GM23338 (cell line): ENCODE measurements at regions not wholly inside any gene's neighbourhood (a gene's known extent, or its start where the extent isn't known, plus 50 kb on each side); places are given as distances from the start of the nearest gene placed in this dataset.

Source experiments
- ATAC-seq: fragments of 200-7000 bp; cut with Tn5 transposase; 3 replicates; pipeline ENCODE4 v1.9.1; 2020
- DNase-seq: peaks from one replicate; pipeline ENCODE4 v3.0.0-alpha.2; 2015; ENCODE audit warnings: low spot score
- H2AFZ ChIP-seq: fragments of 200-600 bp; sonication (generic); 2 replicates; pipeline ENCODE4 v1.8.0; 2016; ENCODE audit warnings: antibody characterized with exemption, mild to moderate bottlenecking, moderate library complexity
- H3F3A ChIP-seq: fragments of 200-600 bp; sonication (generic); replicated peaks from 2 replicates; pipeline ENCODE4 v1.8.0; 2017; ENCODE audit warnings: antibody characterized with exemption, mixed run types, low read depth
- H3K27ac ChIP-seq: fragments of 200-600 bp; sonication (generic); 2 replicates; pipeline ENCODE4 v1.6.1; 2016; ENCODE audit warnings: low read depth
- H3K27me3 ChIP-seq: fragments of 200-600 bp; sonication (generic); 2 replicates; pipeline ENCODE4 v1.8.0; 2016; ENCODE audit warnings: mild to moderate bottlenecking, mixed run types, moderate library complexity; ENCODE audit not compliant: insufficient read depth
- H3K36me3 ChIP-seq: fragments of 200-600 bp; sonication (generic); 2 replicates; pipeline ENCODE4 v1.8.0; 2016; ENCODE audit warnings: mild to moderate bottlenecking; ENCODE audit not compliant: insufficient read depth
- H3K4me1 ChIP-seq: fragments of 200-600 bp; sonication (generic); 2 replicates; pipeline ENCODE4 v1.8.0; 2016; ENCODE audit warnings: mild to moderate bottlenecking, moderate library complexity; ENCODE audit not compliant: insufficient read depth
- H3K4me2 ChIP-seq: fragments of 200-600 bp; sonication (generic); 2 replicates; pipeline ENCODE4 v1.7.1; 2017; ENCODE audit warnings: mixed run types
- H3K4me3 ChIP-seq: fragments of 200-600 bp; sonication (generic); 2 replicates; pipeline ENCODE4 v1.6.1; 2016; ENCODE audit warnings: mixed run types
- H3K79me2 ChIP-seq: fragments of 200-600 bp; sonication (generic); replicated peaks from 2 replicates; pipeline ENCODE4 v1.8.0; 2017; ENCODE audit warnings: mild to moderate bottlenecking; ENCODE audit not compliant: insufficient read depth
- H3K9me2 ChIP-seq: fragments of 200-600 bp; sonication (generic); 2 replicates; pipeline ENCODE4 v1.8.0; 2017; ENCODE audit not compliant: insufficient read depth
- H4K20me1 ChIP-seq: fragments of 200-600 bp; sonication (generic); replicated peaks from 2 replicates; pipeline ENCODE4 v1.8.0; 2017; ENCODE audit warnings: mild to moderate bottlenecking; ENCODE audit not compliant: insufficient read depth
- H3K27ac Mint-ChIP-seq: 2 replicates; pipeline ENCODE4 v1.8.0; 2020; ENCODE audit warnings: inconsistent platforms, mild to moderate bottlenecking, moderate library complexity, mixed read lengths
- H3K27me3 Mint-ChIP-seq: 3 replicates; pipeline ENCODE4 v1.8.0; 2022; ENCODE audit warnings: low read depth, mild to moderate bottlenecking, moderate library complexity, mixed read lengths, inconsistent platforms; ENCODE audit not compliant: insufficient read depth, poor library complexity
- H3K36me3 Mint-ChIP-seq: 3 replicates; pipeline ENCODE4 v1.8.0; 2021; ENCODE audit warnings: low read depth, mild to moderate bottlenecking, inconsistent platforms, moderate library complexity, mixed read lengths
- H3K4me1 Mint-ChIP-seq: 3 replicates; pipeline ENCODE4 v1.8.0; 2020; ENCODE audit warnings: mild to moderate bottlenecking, inconsistent platforms, mixed read lengths
- H3K4me3 Mint-ChIP-seq: 3 replicates; pipeline ENCODE4 v1.8.0; 2021; ENCODE audit warnings: moderate library complexity, mild to moderate bottlenecking, inconsistent platforms, mixed read lengths
- H3K9me3 Mint-ChIP-seq: 3 replicates; pipeline ENCODE4 v1.8.0; 2020; ENCODE audit warnings: moderate library complexity, mild to moderate bottlenecking, inconsistent platforms, mixed read lengths
- CTCF ChIP-seq, 2 experiments: fragments of 200-600 bp in 1 of 2; sonication (generic) in 1 of 2; conservative IDR thresholded peaks; 2 replicates each; pipeline versions ENCODE4 v1.5.1 to v1.6.1; 2016 to 2017; ENCODE audit warnings: antibody characterized with exemption in 2 of 2, low read depth in 2 of 2, mild to moderate bottlenecking in 2 of 2, moderate library complexity in 1 of 2
- JUNB ChIP-seq: IDR thresholded peaks from one replicate; pipeline ENCODE4 v1.6.1; 2016; ENCODE audit warnings: antibody characterized with exemption; ENCODE audit not compliant: unreplicated experiment
- NANOG ChIP-seq: IDR thresholded peaks from 2 replicates; pipeline ENCODE4 v1.6.1; 2016; ENCODE audit warnings: antibody characterized with exemption, borderline replicate concordance
- POLR2AphosphoS5 ChIP-seq: IDR thresholded peaks from 2 replicates; pipeline ENCODE4 v1.6.1; 2016; ENCODE audit warnings: antibody characterized with exemption, low read depth
- REST ChIP-seq: IDR thresholded peaks from one replicate; pipeline ENCODE4 v1.6.1; 2018; ENCODE audit warnings: antibody characterized with exemption; ENCODE audit not compliant: unreplicated experiment
- STAT1 ChIP-seq: IDR thresholded peaks from one replicate; pipeline ENCODE4 v1.6.1; 2016; ENCODE audit warnings: antibody characterized with exemption; ENCODE audit not compliant: unreplicated experiment
- ZNF114 ChIP-seq: fragments of 250-450 bp; sonication (Bioruptor Pico); IDR thresholded peaks from 2 replicates; pipeline ENCODE4 v1.5.0; 2020; ENCODE audit warnings: mild to moderate bottlenecking, moderate library complexity
- ZNF462 ChIP-seq: fragments of 250-450 bp; sonication (Bioruptor Pico); IDR thresholded peaks from 2 replicates; pipeline ENCODE4 v1.5.0; 2020; ENCODE audit warnings: mild to moderate bottlenecking, moderate library complexity

GRCh38 chr2:195162918-195163317 is 494.1 kb upstream of the SLC39A10 start:
- Mint-ChIP-seq H3K9me3 (no peaks in the 10 kb centered on the region), H3K4me1 (no peaks in the 10 kb centered on the region)

More at GRCh38 chr2:195162918-195163317, 494.1 kb upstream of the SLC39A10 start:
- DNase-seq (no peak), ATAC-seq (no peak)
- no peaks in the 10 kb centered on the region for H4K20me1 ChIP-seq
- H2AFZ ChIP-seq = no peak overlapping the region
- Mint-ChIP-seq H3K27me3 (no peaks in the 10 kb centered on the region), H3K27ac (no peak overlapping the region), H3K4me3 (no peak overlapping the region), H3K36me3 (no peaks in the 10 kb centered on the region)
- H3K27me3 ChIP-seq = no peaks in the 10 kb centered on the region
- H3K4me3 ChIP-seq = no peak overlapping the region
- TF ChIP-seq ZNF114 (CRISPR knock-in tag) = no peak
- no peak for TF ChIP-seq STAT1
- no peak for TF ChIP-seq JUNB
- no peak for TF ChIP-seq CTCF (conservative IDR thresholded peaks at IDR 0.05; ENCODE audit: low read depth in 2 of 2)
- TF ChIP-seq REST = no peak
- TF ChIP-seq ZNF462 = no peak
- TF ChIP-seq NANOG = no peak
- TF ChIP-seq POLR2AphosphoS5 = no peak
- H3K4me2 ChIP-seq = no peak overlapping the region
- H3F3A ChIP-seq = no peaks in the 10 kb centered on the region
- H3K79me2 ChIP-seq = no peaks in the 10 kb centered on the region
- H3K4me1 ChIP-seq = no peaks in the 10 kb centered on the region
- H3K9me2 ChIP-seq = no peaks in the 10 kb centered on the region
- H3K27ac ChIP-seq = no peak overlapping the region
- H3K36me3 ChIP-seq = no peaks in the 10 kb centered on the region
